ENCODE measurements at regions not wholly inside any gene's neighbourhood (a gene's known extent, or its start where the extent isn't known, plus 50 kb on each side); places are given as distances from the start of the nearest gene placed in this dataset.

DNA sequence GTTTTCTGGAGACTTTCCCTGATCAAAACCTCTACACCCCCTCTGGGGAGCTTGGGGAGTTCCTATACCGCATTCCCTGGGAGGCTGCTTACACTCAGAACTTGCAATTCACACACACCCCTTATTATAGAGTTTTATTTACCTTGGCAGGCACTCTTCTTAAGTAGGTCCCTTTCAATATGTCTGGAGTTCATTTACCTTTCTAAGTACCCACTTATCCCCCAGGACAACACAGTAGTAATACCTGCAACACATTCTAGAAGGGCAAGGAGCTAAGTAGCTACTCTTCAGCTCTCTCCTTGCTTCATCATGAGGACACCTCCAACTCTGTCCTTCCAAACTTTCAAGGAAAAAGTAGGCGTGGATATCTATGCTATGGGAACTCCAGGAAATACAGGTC is 127.8 kb upstream of the ANO3 start:
- no peak for DNase-seq
- Histone ChIP-seq H3K4me3 (ENCODE audit: low read depth in 1 of 2, low read length in 2 of 2) (no peak overlapping the region), H2AFZ (ENCODE audit: low read depth, low read length) (no peak overlapping the region), H3K9ac (ENCODE audit: low read depth, low read length) (no peak overlapping the region), H3K79me2 (ENCODE audit: insufficient read depth, low read length) (no peaks in the 10 kb centered on the region), H3K27me3 (ENCODE audit: insufficient read depth, low read length, poor library complexity) (no peaks in the 10 kb centered on the region), H4K20me1 (ENCODE audit: insufficient read depth, low read length) (no peaks in the 10 kb centered on the region), H3K4me1 (ENCODE audit: insufficient read depth, low read length) (no peaks in the 10 kb centered on the region), H3K36me3 (ENCODE audit: insufficient read depth, low read length) (no peaks in the 10 kb centered on the region), H3K9me3 (ENCODE audit: insufficient read depth, low read length, severe bottlenecking) (no peaks in the 10 kb centered on the region), H3K4me2 (ENCODE audit: insufficient read depth, low read length) (no peak overlapping the region), H3K27ac (ENCODE audit: low read length) (no peak overlapping the region)
- ATAC-seq (ENCODE audit: insufficient read depth, low read depth), result no peak
- TF ChIP-seq EZH2 (IDR thresholded peaks at IDR 0.05; ENCODE audit: borderline replicate concordance, low read depth, low read length, severe bottlenecking), result no peak
- TF ChIP-seq, protein P1, sequence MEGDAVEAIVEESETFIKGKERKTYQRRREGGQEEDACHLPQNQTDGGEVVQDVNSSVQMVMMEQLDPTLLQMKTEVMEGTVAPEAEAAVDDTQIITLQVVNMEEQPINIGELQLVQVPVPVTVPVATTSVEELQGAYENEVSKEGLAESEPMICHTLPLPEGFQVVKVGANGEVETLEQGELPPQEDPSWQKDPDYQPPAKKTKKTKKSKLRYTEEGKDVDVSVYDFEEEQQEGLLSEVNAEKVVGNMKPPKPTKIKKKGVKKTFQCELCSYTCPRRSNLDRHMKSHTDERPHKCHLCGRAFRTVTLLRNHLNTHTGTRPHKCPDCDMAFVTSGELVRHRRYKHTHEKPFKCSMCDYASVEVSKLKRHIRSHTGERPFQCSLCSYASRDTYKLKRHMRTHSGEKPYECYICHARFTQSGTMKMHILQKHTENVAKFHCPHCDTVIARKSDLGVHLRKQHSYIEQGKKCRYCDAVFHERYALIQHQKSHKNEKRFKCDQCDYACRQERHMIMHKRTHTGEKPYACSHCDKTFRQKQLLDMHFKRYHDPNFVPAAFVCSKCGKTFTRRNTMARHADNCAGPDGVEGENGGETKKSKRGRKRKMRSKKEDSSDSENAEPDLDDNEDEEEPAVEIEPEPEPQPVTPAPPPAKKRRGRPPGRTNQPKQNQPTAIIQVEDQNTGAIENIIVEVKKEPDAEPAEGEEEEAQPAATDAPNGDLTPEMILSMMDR (IDR thresholded peaks at IDR 0.05; ENCODE audit: borderline replicate concordance, extremely low read depth, low read length, poor library complexity, severe bottlenecking), result no peak

DNA sequence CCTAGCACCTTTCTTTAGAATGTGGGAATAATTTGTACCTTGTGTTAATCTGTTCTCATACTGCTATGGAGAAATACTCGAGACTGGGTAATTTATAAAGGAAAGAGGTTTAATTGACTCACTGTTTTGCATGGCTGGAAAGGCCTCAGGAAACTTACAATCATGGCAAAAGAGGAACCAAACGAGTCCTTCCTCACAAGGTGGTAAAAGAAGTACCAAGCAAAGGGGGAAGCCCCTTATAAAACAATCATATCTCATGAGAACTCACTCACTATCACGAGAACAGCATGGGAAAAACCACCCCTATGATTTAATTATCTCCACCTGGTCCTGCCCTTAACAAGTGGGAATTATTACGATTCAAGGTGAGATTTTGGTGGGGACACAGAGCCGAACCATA is 127.1 kb upstream of the ANO3 start:
- Histone ChIP-seq H3K27me3 (ENCODE audit: insufficient read depth, low read length, poor library complexity) (no peaks in the 10 kb centered on the region), H3K9ac (ENCODE audit: low read depth, low read length) (no peak overlapping the region), H2AFZ (ENCODE audit: low read depth, low read length) (no peak overlapping the region), H3K36me3 (ENCODE audit: insufficient read depth, low read length) (no peaks in the 10 kb centered on the region), H3K4me2 (ENCODE audit: insufficient read depth, low read length) (no peak overlapping the region), H4K20me1 (ENCODE audit: insufficient read depth, low read length) (no peaks in the 10 kb centered on the region), H3K27ac (ENCODE audit: low read length) (no peak overlapping the region), H3K79me2 (ENCODE audit: insufficient read depth, low read length) (no peaks in the 10 kb centered on the region), H3K4me1 (ENCODE audit: insufficient read depth, low read length) (no peaks in the 10 kb centered on the region), H3K4me3 (ENCODE audit: low read depth in 1 of 2, low read length in 2 of 2) (no peak overlapping the region), H3K9me3 (ENCODE audit: insufficient read depth, low read length, severe bottlenecking) (no peaks in the 10 kb centered on the region)
- TF ChIP-seq, protein P1 (IDR thresholded peaks at IDR 0.05; ENCODE audit: borderline replicate concordance, extremely low read depth, low read length, poor library complexity, severe bottlenecking), result no peak
- TF ChIP-seq EZH2 (IDR thresholded peaks at IDR 0.05; ENCODE audit: borderline replicate concordance, low read depth, low read length, severe bottlenecking), result no peak
- DNase-seq (no peak), ATAC-seq (ENCODE audit: insufficient read depth, low read depth) (no peak)

DNA sequence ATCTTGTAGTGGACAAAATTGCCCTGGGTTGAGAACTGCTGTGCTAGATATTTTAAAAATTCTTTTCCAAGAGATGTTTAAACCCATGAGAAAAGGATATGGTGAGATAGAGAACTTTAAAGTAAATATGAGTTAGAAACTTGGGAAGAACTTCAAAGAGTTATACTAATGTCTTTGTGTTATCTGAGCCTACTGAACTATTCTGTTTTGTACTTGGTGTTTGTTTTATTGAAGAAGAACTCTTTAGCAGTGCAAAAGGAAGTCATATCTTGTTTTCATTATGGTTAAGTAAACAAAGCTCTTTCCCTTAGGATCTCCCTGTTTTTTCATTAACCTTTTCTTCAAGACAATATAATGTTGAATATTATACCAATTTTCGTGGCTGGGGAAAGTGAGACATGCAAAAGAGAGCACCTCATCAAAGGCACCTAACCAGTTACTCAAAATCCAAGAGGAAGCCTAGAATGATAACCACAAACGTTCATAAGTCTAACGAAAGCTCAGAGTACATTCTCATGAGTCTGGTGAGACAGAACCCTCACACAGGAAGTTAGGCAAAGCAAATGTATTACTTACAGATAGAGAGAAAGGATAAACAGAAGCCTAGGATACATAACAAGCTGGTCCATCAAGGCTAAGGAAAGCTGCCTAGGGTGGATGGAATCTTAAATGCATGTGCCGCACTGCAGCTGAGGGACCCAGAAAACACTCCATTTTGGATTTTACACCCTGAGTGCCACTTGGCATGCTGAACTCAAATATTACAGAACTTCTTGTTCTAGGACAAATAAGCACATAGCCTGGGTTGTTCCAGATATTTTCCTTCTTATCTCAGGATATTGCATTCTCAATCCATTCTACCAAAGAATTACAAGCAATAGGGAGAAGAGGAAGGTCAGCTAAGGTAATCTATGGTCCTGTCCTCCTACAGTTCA is 112.5 kb upstream of the ANO3 start:
- no peak overlapping the region for H3K4me2 ChIP-seq (ENCODE audit: insufficient read depth, low read length)
- H3K79me2 ChIP-seq (ENCODE audit: insufficient read depth, low read length), result no peaks in the 10 kb centered on the region
- H4K20me1 ChIP-seq (ENCODE audit: insufficient read depth, low read length), result no peaks in the 10 kb centered on the region
- no peak overlapping the region for H3K4me3 ChIP-seq (ENCODE audit: low read depth in 1 of 2, low read length in 2 of 2)
- no peaks in the 10 kb centered on the region for H3K9me3 ChIP-seq (ENCODE audit: insufficient read depth, low read length, severe bottlenecking)
- H3K36me3 ChIP-seq (ENCODE audit: insufficient read depth, low read length), result no peaks in the 10 kb centered on the region
- no peak for DNase-seq
- no peak overlapping the region for H3K9ac ChIP-seq (ENCODE audit: low read depth, low read length)
- no peaks in the 10 kb centered on the region for H3K27me3 ChIP-seq (ENCODE audit: insufficient read depth, low read length, poor library complexity)
- H3K27ac ChIP-seq (ENCODE audit: low read length), result no peak overlapping the region
- H3K4me1 ChIP-seq (ENCODE audit: insufficient read depth, low read length), result no peaks in the 10 kb centered on the region
- peak; percentile 84 for ATAC-seq (ENCODE audit: insufficient read depth, low read depth)
- TF ChIP-seq, protein P1 (IDR thresholded peaks at IDR 0.05; ENCODE audit: borderline replicate concordance, extremely low read depth, low read length, poor library complexity, severe bottlenecking), result no peak
- no peak for TF ChIP-seq EZH2 (IDR thresholded peaks at IDR 0.05; ENCODE audit: borderline replicate concordance, low read depth, low read length, severe bottlenecking)
- H2AFZ ChIP-seq (ENCODE audit: low read depth, low read length), result no peak overlapping the region

Measured in DND-41 (cell line).